Astrocyte (in vitro differentiated cells and primary cell): ENCODE measurements at regions not wholly inside any gene's neighbourhood (a gene's known extent, or its start where the extent isn't known, plus 50 kb on each side); places are given as distances from the start of the nearest gene placed in this dataset.

Source experiments
- EZH2 ChIP-seq: IDR thresholded peaks from 2 replicates; pipeline ENCODE4 v1.6.1; 2012; ENCODE audit warnings: mild to moderate bottlenecking, low read length, inconsistent platforms; ENCODE audit not compliant: insufficient read depth
- TF ChIP-seq, protein P1 (sequence below): IDR thresholded peaks from 2 replicates; pipeline ENCODE4 v1.5.1; 2011; ENCODE audit warnings: low read depth, mild to moderate bottlenecking, inconsistent platforms, low read length, moderate library complexity; ENCODE audit not compliant: insufficient read depth

- TF ChIP-seq, protein P1, sequence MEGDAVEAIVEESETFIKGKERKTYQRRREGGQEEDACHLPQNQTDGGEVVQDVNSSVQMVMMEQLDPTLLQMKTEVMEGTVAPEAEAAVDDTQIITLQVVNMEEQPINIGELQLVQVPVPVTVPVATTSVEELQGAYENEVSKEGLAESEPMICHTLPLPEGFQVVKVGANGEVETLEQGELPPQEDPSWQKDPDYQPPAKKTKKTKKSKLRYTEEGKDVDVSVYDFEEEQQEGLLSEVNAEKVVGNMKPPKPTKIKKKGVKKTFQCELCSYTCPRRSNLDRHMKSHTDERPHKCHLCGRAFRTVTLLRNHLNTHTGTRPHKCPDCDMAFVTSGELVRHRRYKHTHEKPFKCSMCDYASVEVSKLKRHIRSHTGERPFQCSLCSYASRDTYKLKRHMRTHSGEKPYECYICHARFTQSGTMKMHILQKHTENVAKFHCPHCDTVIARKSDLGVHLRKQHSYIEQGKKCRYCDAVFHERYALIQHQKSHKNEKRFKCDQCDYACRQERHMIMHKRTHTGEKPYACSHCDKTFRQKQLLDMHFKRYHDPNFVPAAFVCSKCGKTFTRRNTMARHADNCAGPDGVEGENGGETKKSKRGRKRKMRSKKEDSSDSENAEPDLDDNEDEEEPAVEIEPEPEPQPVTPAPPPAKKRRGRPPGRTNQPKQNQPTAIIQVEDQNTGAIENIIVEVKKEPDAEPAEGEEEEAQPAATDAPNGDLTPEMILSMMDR, result no peak
- TF ChIP-seq EZH2, result no peak
These were observed 346.3 kb downstream of the DSC3 start for GRCh38 chr18:30696201-30696600.
